Esophagus muscularis mucosa (tissue), 4 donors: ENCODE measurements at regions not wholly inside any gene's neighbourhood (a gene's known extent, or its start where the extent isn't known, plus 50 kb on each side); places are given as distances from the start of the nearest gene placed in this dataset.

Experiments
- DNase-seq: peaks from one replicate; pipeline ENCODE4 v3.0.0-alpha.2; 2017; ENCODE audit errors: extremely low spot score
- H3K27ac ChIP-seq, 4 donors: fragments of 200-600 bp; sonication (generic); replicated peaks in 1 of 4; 1 replicate in 3 of 4; 2 replicates in 1 of 4; pipeline ENCODE4 v1.5.1; 2016 to 2019; ENCODE audit warnings: mild to moderate bottlenecking in 1 of 4
- H3K27me3 ChIP-seq, 4 donors: fragments of 200-600 bp; sonication (generic); one replicate each; pipeline versions ENCODE4 v1.5.1 to v1.6.0; 2016 to 2019
- H3K36me3 ChIP-seq, 4 donors: fragments of 200-600 bp; sonication (generic); one replicate each; pipeline ENCODE4 v1.5.1; 2016 to 2019
- H3K4me1 ChIP-seq, 4 donors: fragments of 200-600 bp; sonication (generic); one replicate each; pipeline ENCODE4 v1.5.1; 2016 to 2019
- H3K4me3 ChIP-seq, 4 donors: fragments of 200-600 bp; sonication (generic); 1 replicate in 2 of 4; 2 replicates in 2 of 4; pipeline ENCODE4 v1.5.1; 2016 to 2019; ENCODE audit warnings: mild to moderate bottlenecking in 4 of 4, moderate library complexity in 1 of 4
- H3K9me3 ChIP-seq, 4 donors: fragments of 200-600 bp; sonication (generic); 1 replicate in 3 of 4; 2 replicates in 1 of 4; pipeline ENCODE4 v1.5.1; 2016 to 2019
- EP300 ChIP-seq: sonication (generic); formaldehyde crosslinking; IDR thresholded peaks from one replicate; pipeline ENCODE4 v1.6.1; 2017; ENCODE audit warnings: antibody characterized with exemption
- POLR2A ChIP-seq: fragments of 450-650 bp; IDR thresholded peaks from one replicate; pipeline ENCODE4 v1.6.1; 2017; ENCODE audit warnings: antibody characterized with exemption, moderate library complexity, mild to moderate bottlenecking, low read depth
- POLR2AphosphoS5 ChIP-seq, 2 donors: sonication (generic); formaldehyde crosslinking; IDR thresholded peaks; one replicate each; pipeline ENCODE4 v1.6.1; 2017; ENCODE audit warnings: antibody characterized with exemption in 2 of 2
- WGBS: methylation state at CpG from one replicate; pipeline ENCODE4 v1.1.5; 2018; 5-methylcytosine and 5-hydroxymethylcytosine counted together
- intact Hi-C: fragments of 100-400 bp; cut with DNase I; formaldehyde crosslinking; loops from one replicate; pipeline ENCODE4 v1.15.1; 2023
- TF ChIP-seq, protein P1 (sequence below), 3 experiments: fragments of 200-600 bp in 2 of 3; fragments of 450-650 bp in 1 of 3; sonication (generic) in 2 of 3; IDR thresholded peaks; one replicate each; pipeline ENCODE4 v1.5.1; 2017 to 2019; ENCODE audit warnings: antibody characterized with exemption in 3 of 3, mild to moderate bottlenecking in 2 of 3, moderate library complexity in 1 of 3

DNA sequence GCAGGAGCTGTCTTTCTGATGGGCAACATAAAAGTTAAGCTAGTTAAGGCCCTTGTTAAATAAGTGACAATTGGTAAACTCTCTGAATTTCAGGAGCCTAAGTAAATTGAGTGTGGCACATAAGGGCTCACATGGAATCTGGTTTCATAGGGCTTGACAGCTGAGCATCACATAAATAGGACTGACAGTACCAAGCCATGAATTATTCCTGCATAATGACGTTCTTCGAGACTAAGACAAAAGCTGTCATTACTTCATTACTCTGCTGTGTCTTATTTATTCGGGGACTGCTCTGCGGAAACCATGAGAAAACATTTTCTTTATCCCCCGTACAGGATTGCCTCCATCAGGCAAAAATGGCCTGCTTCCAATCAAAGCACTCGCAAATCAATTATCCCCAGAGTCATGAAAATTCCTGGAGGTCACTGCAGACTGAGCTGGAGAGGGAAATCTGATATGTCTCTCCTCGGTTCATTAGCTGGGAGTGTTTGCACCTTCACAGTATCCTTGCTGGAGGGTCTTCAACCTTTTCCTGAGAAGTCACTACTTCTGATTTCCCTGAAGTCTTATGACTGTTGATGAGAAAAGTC, 311.4 kb downstream of the CDH26 start:
- intact Hi-C loops = no loop called here
- no peaks in the 10 kb centered on the region for H3K9me3 ChIP-seq
- H3K4me3 ChIP-seq = no peak overlapping the region
- 65% methylated on average over 7 of the region's 7 CpGs for WGBS
- H3K4me1 ChIP-seq = no peaks in the 10 kb centered on the region
- TF ChIP-seq, protein P1, sequence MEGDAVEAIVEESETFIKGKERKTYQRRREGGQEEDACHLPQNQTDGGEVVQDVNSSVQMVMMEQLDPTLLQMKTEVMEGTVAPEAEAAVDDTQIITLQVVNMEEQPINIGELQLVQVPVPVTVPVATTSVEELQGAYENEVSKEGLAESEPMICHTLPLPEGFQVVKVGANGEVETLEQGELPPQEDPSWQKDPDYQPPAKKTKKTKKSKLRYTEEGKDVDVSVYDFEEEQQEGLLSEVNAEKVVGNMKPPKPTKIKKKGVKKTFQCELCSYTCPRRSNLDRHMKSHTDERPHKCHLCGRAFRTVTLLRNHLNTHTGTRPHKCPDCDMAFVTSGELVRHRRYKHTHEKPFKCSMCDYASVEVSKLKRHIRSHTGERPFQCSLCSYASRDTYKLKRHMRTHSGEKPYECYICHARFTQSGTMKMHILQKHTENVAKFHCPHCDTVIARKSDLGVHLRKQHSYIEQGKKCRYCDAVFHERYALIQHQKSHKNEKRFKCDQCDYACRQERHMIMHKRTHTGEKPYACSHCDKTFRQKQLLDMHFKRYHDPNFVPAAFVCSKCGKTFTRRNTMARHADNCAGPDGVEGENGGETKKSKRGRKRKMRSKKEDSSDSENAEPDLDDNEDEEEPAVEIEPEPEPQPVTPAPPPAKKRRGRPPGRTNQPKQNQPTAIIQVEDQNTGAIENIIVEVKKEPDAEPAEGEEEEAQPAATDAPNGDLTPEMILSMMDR (IDR thresholded peaks at IDR 0.05) = no peak
- no peak for TF ChIP-seq POLR2AphosphoS5 (IDR thresholded peaks at IDR 0.05)
- TF ChIP-seq POLR2A = no peak
- no peak for TF ChIP-seq EP300
- H3K27me3 ChIP-seq = peaks cover 0 to 65% (median 0%) of the 10 kb centered on the region in 4 donors
- H3K27ac ChIP-seq = no peak overlapping the region
- H3K36me3 ChIP-seq = no peaks in the 10 kb centered on the region
- no peak for DNase-seq

DNA sequence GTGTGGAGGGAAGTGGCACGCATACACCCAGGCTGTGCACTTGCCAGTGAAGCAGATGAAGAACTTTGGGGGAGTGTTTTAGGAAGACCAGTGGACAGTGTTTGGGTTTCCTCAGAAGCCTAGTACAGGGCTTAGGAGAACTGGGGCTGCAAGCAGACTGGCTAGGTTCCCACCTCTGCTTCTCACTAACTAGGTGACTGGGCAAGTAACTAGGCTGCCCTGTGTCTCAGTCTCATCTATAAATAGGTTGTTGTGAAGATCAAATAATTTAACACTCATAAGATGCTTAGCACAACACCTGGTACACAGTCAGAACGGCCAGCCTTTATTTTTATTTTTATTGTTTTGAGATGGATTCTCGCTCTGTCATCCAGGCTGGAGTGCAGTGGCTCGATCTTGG, 312.1 kb downstream of the CDH26 start:
- DNase-seq = no peak
- 80% methylated on average over 4 of the region's 4 CpGs for WGBS

DNA sequence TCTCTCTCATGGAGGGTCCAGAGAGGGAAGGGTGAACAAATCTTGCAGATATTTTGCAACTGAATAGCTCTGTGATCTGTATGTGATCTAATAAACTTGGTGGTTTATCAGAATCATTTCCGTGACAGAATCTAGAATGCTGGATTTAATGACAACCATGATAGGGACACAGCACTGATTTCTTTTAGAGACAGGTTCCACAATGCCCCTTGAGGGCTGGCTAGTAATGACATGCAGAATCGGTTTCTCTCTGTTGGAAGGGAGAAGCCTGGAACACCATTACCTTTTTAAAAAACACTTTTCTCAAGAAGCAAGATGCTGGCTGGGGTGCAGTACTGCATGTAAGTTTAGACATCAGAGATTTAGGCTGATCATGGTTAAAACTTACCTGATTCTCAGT, 313.4 kb downstream of the CDH26 start:
- WGBS = 52% methylated on average over 2 of the region's 2 CpGs
- intact Hi-C loops = no loop called here
- no peaks in the 10 kb centered on the region for H3K4me1 ChIP-seq
- no peaks in the 10 kb centered on the region for H3K36me3 ChIP-seq
- TF ChIP-seq POLR2A = no peak
- no peak for TF ChIP-seq POLR2AphosphoS5 (IDR thresholded peaks at IDR 0.05)
- TF ChIP-seq, protein P1 (IDR thresholded peaks at IDR 0.05) = peak in 1 of 3 experiments; percentile 16
- no peak overlapping the region for H3K27ac ChIP-seq
- no peak for DNase-seq
- H3K27me3 ChIP-seq = peaks cover 0 to 48% (median 0%) of the 10 kb centered on the region in 4 donors
- no peak overlapping the region for H3K4me3 ChIP-seq
- no peaks in the 10 kb centered on the region for H3K9me3 ChIP-seq

More for the DNA sequence above, 312.1 kb downstream of the CDH26 start:
- Histone ChIP-seq H3K36me3 (no peaks in the 10 kb centered on the region), H3K27ac (no peak overlapping the region), H3K9me3 (no peaks in the 10 kb centered on the region), H3K4me1 (no peaks in the 10 kb centered on the region), H3K4me3 (no peak overlapping the region), H3K27me3 (peaks cover 0 to 61% (median 0%) of the 10 kb centered on the region in 4 donors)
- intact Hi-C loops = no loop called here
- TF ChIP-seq POLR2AphosphoS5 (IDR thresholded peaks at IDR 0.05) (no peak), EP300 (no peak), POLR2A (no peak)
- TF ChIP-seq, protein P1 (IDR thresholded peaks at IDR 0.05) = no peak

DNA sequence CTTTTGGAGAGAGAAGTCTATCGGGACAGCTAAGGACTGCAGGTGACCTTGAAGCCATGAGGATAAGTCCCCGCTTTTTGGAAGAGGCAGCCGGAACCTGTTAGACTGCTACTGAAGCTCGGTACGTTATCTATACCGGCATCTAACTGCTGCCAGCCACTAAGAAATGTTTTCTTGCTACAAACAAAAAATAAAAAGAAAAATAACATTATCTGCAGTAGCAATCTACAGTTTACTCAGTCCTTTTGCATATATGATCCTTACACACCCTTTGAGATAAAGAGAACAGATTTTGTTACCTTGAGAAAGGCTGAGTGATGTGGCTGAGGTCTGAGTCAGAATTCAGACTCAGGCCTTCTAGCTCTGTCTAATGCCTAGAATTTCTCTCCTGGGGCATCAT, 314.6 kb downstream of the CDH26 start:
- H3K27ac ChIP-seq = no peak overlapping the region
- WGBS = 55% methylated on average over 6 of the region's 6 CpGs
- peaks cover 0 to 38% (median 0%) of the 10 kb centered on the region in 4 donors for H3K27me3 ChIP-seq
- H3K9me3 ChIP-seq = no peaks in the 10 kb centered on the region
- H3K36me3 ChIP-seq = no peaks in the 10 kb centered on the region
- intact Hi-C loops = no loop called here
- no peaks in the 10 kb centered on the region for H3K4me1 ChIP-seq
- DNase-seq = no peak
- no peak overlapping the region for H3K4me3 ChIP-seq
- TF ChIP-seq, protein P1 (IDR thresholded peaks at IDR 0.05) = no peak
- TF ChIP-seq POLR2A = no peak
- TF ChIP-seq POLR2AphosphoS5 (IDR thresholded peaks at IDR 0.05) = no peak
- no peak for TF ChIP-seq EP300

DNA sequence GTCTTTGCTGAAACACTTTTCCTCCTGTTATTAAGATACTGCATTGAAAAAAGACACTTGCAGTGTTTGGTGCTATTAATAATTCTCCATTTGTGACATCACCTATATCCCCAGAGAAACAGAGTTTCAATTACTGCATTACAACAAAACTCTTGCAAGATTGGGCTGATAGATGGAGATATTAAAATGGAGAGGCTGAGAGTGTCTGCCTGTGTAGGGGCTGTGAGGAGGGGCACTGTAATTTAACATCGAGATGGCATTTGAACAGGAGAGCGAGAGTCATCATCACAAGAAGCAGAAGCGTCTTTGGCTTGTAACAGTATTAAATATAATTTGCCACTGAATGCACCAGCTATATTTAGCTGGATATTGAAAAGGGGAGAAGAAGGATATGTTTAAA, 316.5 kb downstream of the CDH26 start:
- Histone ChIP-seq H3K36me3 (no peaks in the 10 kb centered on the region), H3K4me1 (no peaks in the 10 kb centered on the region), H3K4me3 (no peak overlapping the region), H3K27me3 (peaks cover 0 to 36% (median 0%) of the 10 kb centered on the region in 4 donors), H3K27ac (no peak overlapping the region), H3K9me3 (no peaks in the 10 kb centered on the region)
- TF ChIP-seq, protein P1 (IDR thresholded peaks at IDR 0.05) = no peak
- no peak for TF ChIP-seq POLR2A
- TF ChIP-seq EP300 = no peak
- no peak for TF ChIP-seq POLR2AphosphoS5 (IDR thresholded peaks at IDR 0.05)
- DNase-seq = no peak
- WGBS = 73% methylated on average over 3 of the region's 3 CpGs
- intact Hi-C loops = no loop called here
